GM12892 (cell line): ENCODE measurements at regions not wholly inside any gene's neighbourhood (a gene's known extent, or its start where the extent isn't known, plus 50 kb on each side); places are given as distances from the start of the nearest gene placed in this dataset.

Experiments
- POLR2A ChIP-seq: IDR thresholded peaks from 2 replicates; pipeline ENCODE4 v1.6.1; 2011; ENCODE audit warnings: low read depth, low read length, control low read depth
- POLR2AphosphoS5 ChIP-seq: IDR thresholded peaks from 2 replicates; pipeline ENCODE4 v1.6.1; 2011; ENCODE audit warnings: low read depth, low read length, control low read depth

DNA sequence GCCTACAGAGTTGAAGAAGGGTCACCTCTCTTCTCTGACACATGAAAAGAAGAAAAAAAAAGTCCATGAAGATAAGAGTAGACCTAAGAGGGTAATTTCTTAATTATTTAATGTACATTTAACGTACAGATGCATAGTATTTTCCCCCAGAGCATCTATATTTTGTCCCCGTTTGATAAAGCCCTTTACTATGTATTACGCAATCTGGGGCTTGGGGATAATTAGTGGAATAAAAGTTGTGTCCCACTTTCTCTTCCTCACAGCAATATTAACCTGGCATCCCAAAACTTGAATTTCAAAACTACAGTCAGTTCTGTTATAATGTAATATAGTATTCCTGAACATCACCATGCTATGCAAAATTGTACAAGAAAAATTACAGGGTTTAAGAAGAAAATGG lies 254.1 kb downstream of the SUCLG1 start:
- TF ChIP-seq POLR2A (no peak), POLR2AphosphoS5 (no peak)
